ENCODE measurements at regions not wholly inside any gene's neighbourhood (a gene's known extent, or its start where the extent isn't known, plus 50 kb on each side); places are given as distances from the start of the nearest gene placed in this dataset.

- in situ Hi-C loops (cut with HindIII; ENCODE audit: low pct_ligation_motif_present, low sequenced_read_pairs): no loop called here
- no peak for TF ChIP-seq CTCF (IDR thresholded peaks at IDR 0.05; ENCODE audit: low read depth, low read length, missing control alignments)
- no peak overlapping the region for H3K27ac ChIP-seq
- no peak for DNase-seq
- no peaks in the 10 kb centered on the region for H3K27me3 ChIP-seq (replicated peaks)
- H3K36me3 ChIP-seq (replicated peaks): no peaks in the 10 kb centered on the region
- H3K4me3 ChIP-seq (ENCODE audit: low read depth, low read length): no peak overlapping the region
Observed at GRCh38 chr4:45910511-45910910, 213.3 kb downstream of the GABRG1 start.

- no peak for TF ChIP-seq CTCF (IDR thresholded peaks at IDR 0.05; ENCODE audit: low read depth, low read length, missing control alignments)
- in situ Hi-C loops (cut with HindIII; ENCODE audit: low pct_ligation_motif_present, low sequenced_read_pairs): no loop called here
- Histone ChIP-seq H3K27me3 (replicated peaks) (no peaks in the 10 kb centered on the region), H3K4me3 (ENCODE audit: low read depth, low read length) (no peak overlapping the region), H3K36me3 (replicated peaks) (no peaks in the 10 kb centered on the region), H3K27ac (no peak overlapping the region)
- DNase-seq: no peak
Observed at GRCh38 chr4:45897946-45898585, 225.8 kb downstream of the GABRG1 start.

- DNase-seq: no peak
- no peak overlapping the region for H3K27ac ChIP-seq
- H3K27me3 ChIP-seq (replicated peaks): no peaks in the 10 kb centered on the region
- no peak overlapping the region for H3K4me3 ChIP-seq (ENCODE audit: low read depth, low read length)
- in situ Hi-C loops (cut with HindIII; ENCODE audit: low pct_ligation_motif_present, low sequenced_read_pairs): no loop called here
- no peaks in the 10 kb centered on the region for H3K36me3 ChIP-seq (replicated peaks)
- no peak for TF ChIP-seq CTCF (IDR thresholded peaks at IDR 0.05; ENCODE audit: low read depth, low read length, missing control alignments)
Observed at GRCh38 chr4:45883421-45883820, 240.4 kb downstream of the GABRG1 start.

GRCh38 chr4:45876235-45876890, 247.5 kb downstream of the GABRG1 start:
- no peak for TF ChIP-seq CTCF (IDR thresholded peaks at IDR 0.05; ENCODE audit: low read depth, low read length, missing control alignments)
- Histone ChIP-seq H3K27ac (no peak overlapping the region), H3K36me3 (replicated peaks) (no peaks in the 10 kb centered on the region), H3K4me3 (ENCODE audit: low read depth, low read length) (no peak overlapping the region), H3K27me3 (replicated peaks) (no peaks in the 10 kb centered on the region)
- no peak for DNase-seq
- in situ Hi-C loops (cut with HindIII; ENCODE audit: low pct_ligation_motif_present, low sequenced_read_pairs): no loop called here

- no peak overlapping the region for H3K27ac ChIP-seq
- in situ Hi-C loops (cut with HindIII; ENCODE audit: low pct_ligation_motif_present, low sequenced_read_pairs): no loop called here
- no peaks in the 10 kb centered on the region for H3K36me3 ChIP-seq (replicated peaks)
- H3K4me3 ChIP-seq (ENCODE audit: low read depth, low read length): no peak overlapping the region
- no peak for DNase-seq
- H3K27me3 ChIP-seq (replicated peaks): no peaks in the 10 kb centered on the region
- TF ChIP-seq CTCF (IDR thresholded peaks at IDR 0.05; ENCODE audit: low read depth, low read length, missing control alignments): no peak
Observed at GRCh38 chr4:45869184-45869583, 254.7 kb downstream of the GABRG1 start.

- no peak overlapping the region for H3K4me3 ChIP-seq (ENCODE audit: low read depth, low read length)
- no peak for DNase-seq
- no peaks in the 10 kb centered on the region for H3K27me3 ChIP-seq (replicated peaks)
- in situ Hi-C loops (cut with HindIII; ENCODE audit: low pct_ligation_motif_present, low sequenced_read_pairs): no loop called here
- TF ChIP-seq CTCF (IDR thresholded peaks at IDR 0.05; ENCODE audit: low read depth, low read length, missing control alignments): no peak
- no peak overlapping the region for H3K27ac ChIP-seq
- H3K36me3 ChIP-seq (replicated peaks): no peaks in the 10 kb centered on the region
Observed at GRCh38 chr4:45865781-45866180, 258.1 kb downstream of the GABRG1 start.

All from brain microvascular endothelial cell (primary cell).